KMS-11 (cell line): ENCODE measurements at regions not wholly inside any gene's neighbourhood (a gene's known extent, or its start where the extent isn't known, plus 50 kb on each side); places are given as distances from the start of the nearest gene placed in this dataset.

ENCODE experiments used
- H2AFZ ChIP-seq: fragments of 200-600 bp; sonication (generic); 2 replicates; pipeline ENCODE4 v1.6.1; 2016; ENCODE audit warnings: antibody characterized with exemption, mixed run types, low read depth
- H3K27ac ChIP-seq: fragments of 200-600 bp; sonication (generic); 2 replicates; pipeline ENCODE4 v1.6.1; 2016; ENCODE audit warnings: mild to moderate bottlenecking, mixed run types
- H3K27me3 ChIP-seq: fragments of 200-600 bp; sonication (generic); 2 replicates; pipeline ENCODE4 v1.6.1; 2017; ENCODE audit warnings: mild to moderate bottlenecking, low read depth, mixed run types, moderate library complexity; ENCODE audit not compliant: insufficient read depth
- H3K36me3 ChIP-seq: fragments of 200-600 bp; sonication (generic); 2 replicates; pipeline ENCODE4 v1.6.1; 2017; ENCODE audit warnings: mild to moderate bottlenecking, mixed run types; ENCODE audit not compliant: insufficient read depth
- H3K4me1 ChIP-seq: fragments of 200-600 bp; sonication (generic); 2 replicates; pipeline ENCODE4 v1.6.1; 2016; ENCODE audit warnings: mild to moderate bottlenecking, low read depth, mixed run types; ENCODE audit not compliant: poor library complexity, severe bottlenecking
- H3K4me2 ChIP-seq: fragments of 200-600 bp; sonication (generic); 2 replicates; pipeline ENCODE4 v1.7.0; 2016; ENCODE audit warnings: mild to moderate bottlenecking, mixed run types
- H3K4me3 ChIP-seq: fragments of 200-600 bp; sonication (generic); IDR thresholded peaks from 2 replicates; pipeline ENCODE4 v1.6.1; 2017; ENCODE audit warnings: low read depth, low read length, mixed read lengths; ENCODE audit not compliant: insufficient read depth
- H3K79me2 ChIP-seq: fragments of 200-600 bp; sonication (generic); 2 replicates; pipeline ENCODE4 v1.6.1; 2016; ENCODE audit warnings: low read depth, mixed run types; ENCODE audit not compliant: insufficient read depth
- H3K9ac ChIP-seq: fragments of 200-600 bp; sonication (generic); 2 replicates; pipeline ENCODE4 v1.6.1; 2016; ENCODE audit warnings: mild to moderate bottlenecking, mixed run types
- H4K20me1 ChIP-seq: fragments of 200-600 bp; sonication (generic); 2 replicates; pipeline ENCODE4 v1.6.1; 2016; ENCODE audit warnings: mild to moderate bottlenecking, mixed run types; ENCODE audit not compliant: insufficient read depth
- TF ChIP-seq, protein P1 (sequence below): fragments of 200-600 bp; sonication (generic); conservative IDR thresholded peaks from 2 replicates; pipeline ENCODE4 v1.6.1; 2017; ENCODE audit warnings: low read depth, mild to moderate bottlenecking, antibody characterized with exemption, low read length, moderate library complexity, mixed read lengths

GRCh38 chr10:120972259-120972658 lies 121.1 kb downstream of the WDR11 start:
- H4K20me1 ChIP-seq: no peaks in the 10 kb centered on the region
- H3K27ac ChIP-seq: no peak overlapping the region
- H3K4me2 ChIP-seq: no peak overlapping the region
- no peaks in the 10 kb centered on the region for H3K79me2 ChIP-seq
- H2AFZ ChIP-seq: no peak overlapping the region
- H3K4me3 ChIP-seq: no peak overlapping the region
- peaks cover 51% of the 10 kb centered on the region for H3K27me3 ChIP-seq
- no peaks in the 10 kb centered on the region for H3K36me3 ChIP-seq
- H3K4me1 ChIP-seq: peaks cover 3% of the 10 kb centered on the region
- no peak overlapping the region for H3K9ac ChIP-seq
- TF ChIP-seq, protein P1, sequence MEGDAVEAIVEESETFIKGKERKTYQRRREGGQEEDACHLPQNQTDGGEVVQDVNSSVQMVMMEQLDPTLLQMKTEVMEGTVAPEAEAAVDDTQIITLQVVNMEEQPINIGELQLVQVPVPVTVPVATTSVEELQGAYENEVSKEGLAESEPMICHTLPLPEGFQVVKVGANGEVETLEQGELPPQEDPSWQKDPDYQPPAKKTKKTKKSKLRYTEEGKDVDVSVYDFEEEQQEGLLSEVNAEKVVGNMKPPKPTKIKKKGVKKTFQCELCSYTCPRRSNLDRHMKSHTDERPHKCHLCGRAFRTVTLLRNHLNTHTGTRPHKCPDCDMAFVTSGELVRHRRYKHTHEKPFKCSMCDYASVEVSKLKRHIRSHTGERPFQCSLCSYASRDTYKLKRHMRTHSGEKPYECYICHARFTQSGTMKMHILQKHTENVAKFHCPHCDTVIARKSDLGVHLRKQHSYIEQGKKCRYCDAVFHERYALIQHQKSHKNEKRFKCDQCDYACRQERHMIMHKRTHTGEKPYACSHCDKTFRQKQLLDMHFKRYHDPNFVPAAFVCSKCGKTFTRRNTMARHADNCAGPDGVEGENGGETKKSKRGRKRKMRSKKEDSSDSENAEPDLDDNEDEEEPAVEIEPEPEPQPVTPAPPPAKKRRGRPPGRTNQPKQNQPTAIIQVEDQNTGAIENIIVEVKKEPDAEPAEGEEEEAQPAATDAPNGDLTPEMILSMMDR: no peak

DNA sequence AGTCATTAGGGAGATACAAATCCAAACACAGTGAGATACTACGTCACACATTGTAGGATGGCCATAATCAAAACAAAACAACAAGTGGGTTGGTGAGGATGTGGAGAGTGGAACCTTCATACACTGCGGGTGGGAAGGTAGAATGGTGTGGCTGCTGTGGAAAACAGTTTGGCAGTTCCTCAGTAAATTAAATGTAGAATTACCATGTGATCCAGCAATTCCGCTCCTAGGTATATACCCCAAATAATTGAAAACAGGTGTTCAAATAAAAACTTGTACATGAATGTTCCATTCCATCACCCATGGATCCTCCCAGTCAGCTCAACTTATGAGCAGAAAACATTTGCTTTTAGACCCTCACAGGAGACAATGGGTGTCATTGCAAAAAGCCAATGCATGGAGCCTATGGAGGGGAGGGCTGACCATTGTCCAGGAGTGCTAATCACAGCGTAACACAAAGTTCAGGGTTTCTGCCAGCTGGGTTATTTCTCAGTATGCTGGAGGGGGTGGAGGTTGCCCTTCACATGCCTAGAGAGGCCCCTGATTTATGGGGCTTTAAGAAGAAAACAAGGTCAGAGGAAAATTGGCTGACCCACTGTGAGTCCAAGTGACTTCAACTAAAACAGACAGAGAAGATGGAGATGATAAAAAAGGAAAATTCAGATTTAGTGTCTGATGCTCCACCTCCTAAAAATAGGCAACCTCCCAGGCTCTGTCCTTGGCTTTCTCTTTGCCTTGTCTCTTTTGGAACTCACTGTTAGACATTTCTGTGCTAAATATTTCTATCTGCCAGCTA lies 124.1 kb downstream of the WDR11 start:
- H3K4me2 ChIP-seq: no peak overlapping the region
- H3K36me3 ChIP-seq: no peaks in the 10 kb centered on the region
- no peaks in the 10 kb centered on the region for H3K79me2 ChIP-seq
- no peak overlapping the region for H3K4me3 ChIP-seq
- H3K4me1 ChIP-seq: no peaks in the 10 kb centered on the region
- no peaks in the 10 kb centered on the region for H4K20me1 ChIP-seq
- TF ChIP-seq, protein P1: no peak
- peaks cover 26% of the 10 kb centered on the region; the same call in 1 of the 2 replicates for H3K27me3 ChIP-seq
- H3K9ac ChIP-seq: no peak overlapping the region
- no peak overlapping the region for H3K27ac ChIP-seq
- H2AFZ ChIP-seq: no peak overlapping the region

GRCh38 chr10:120975868-120976225 lies 124.7 kb downstream of the WDR11 start:
- Histone ChIP-seq H4K20me1 (no peaks in the 10 kb centered on the region), H3K4me1 (no peaks in the 10 kb centered on the region), H3K9ac (no peak overlapping the region), H3K27ac (no peak overlapping the region), H3K79me2 (no peaks in the 10 kb centered on the region), H3K4me3 (no peak overlapping the region), H3K4me2 (no peak overlapping the region), H3K27me3 (peaks cover 20% of the 10 kb centered on the region; the same call in 1 of the 2 replicates), H3K36me3 (no peaks in the 10 kb centered on the region), H2AFZ (no peak overlapping the region)
- TF ChIP-seq, protein P1: no peak

DNA sequence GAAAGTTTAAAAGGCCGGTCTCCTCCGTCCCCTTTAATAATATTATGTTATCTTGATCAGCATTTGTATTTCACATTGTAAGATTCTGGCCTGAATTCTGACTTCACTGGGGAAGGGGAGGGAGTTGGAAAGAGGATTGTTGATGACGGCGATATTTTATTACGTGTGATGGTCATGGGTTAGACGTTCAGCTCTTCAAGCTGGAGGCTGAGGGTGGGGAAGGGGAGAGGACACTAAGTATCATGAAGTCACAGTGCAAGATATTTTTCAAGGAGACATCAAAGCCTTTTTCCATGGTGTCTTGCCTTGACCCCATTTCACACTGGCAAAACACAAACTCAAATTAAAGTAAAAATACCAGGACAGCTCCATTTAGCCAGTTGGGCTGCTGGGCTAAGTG lies 126.7 kb downstream of the WDR11 start:
- H3K4me3 ChIP-seq: no peak overlapping the region
- H3K9ac ChIP-seq: no peak overlapping the region
- no peaks in the 10 kb centered on the region for H3K79me2 ChIP-seq
- TF ChIP-seq, protein P1: no peak
- no peaks in the 10 kb centered on the region for H4K20me1 ChIP-seq
- no peak overlapping the region for H2AFZ ChIP-seq
- H3K4me2 ChIP-seq: no peak overlapping the region
- H3K36me3 ChIP-seq: no peaks in the 10 kb centered on the region
- H3K4me1 ChIP-seq: no peaks in the 10 kb centered on the region
- H3K27me3 ChIP-seq: peaks cover 3% of the 10 kb centered on the region; the same call in 1 of the 2 replicates
- no peak overlapping the region for H3K27ac ChIP-seq
